A673 (cell line): ENCODE measurements at regions not wholly inside any gene's neighbourhood (a gene's known extent, or its start where the extent isn't known, plus 50 kb on each side); places are given as distances from the start of the nearest gene placed in this dataset.

Experiments
- BruUV-seq: library from RNA; stranded (reverse); fragments of 400-500 nt; replicated peaks from 2 replicates; lab custom pipeline; 2021; lab: Mats Ljungman, UMichigan
- CTCF ChIA-PET: fragments of 300-600 bp; sonication (Branson Sonifier 250); formaldehyde crosslinking; loops from one replicate; lab custom pipeline; 2022; ENCODE audit warnings: antibody characterized with exemption; lab: Charles Lee
- POLR2A ChIA-PET: fragments of 300-600 bp; sonication (Branson Sonifier 250); formaldehyde crosslinking; loops from one replicate; lab custom pipeline; 2022; ENCODE audit warnings: antibody characterized with exemption; ENCODE audit not compliant: low non-redundant PET; lab: Charles Lee
- DNase-seq: peaks from one replicate; pipeline ENCODE4 v3.0.0-alpha.2; 2015; ENCODE audit warnings: low spot score
- H3K27ac ChIP-seq: fragments of 200-600 bp; sonication (generic); 2 replicates; pipeline ENCODE4 v1.5.1; 2016; ENCODE audit warnings: mixed run types, low read depth, mild to moderate bottlenecking, mixed read lengths, antibody characterized with exemption, low read length; ENCODE audit not compliant: poor library complexity, severe bottlenecking
- H3K27me3 ChIP-seq: fragments of 200-600 bp; sonication (generic); replicated peaks from 2 replicates; pipeline ENCODE4 v1.6.1; 2017; ENCODE audit warnings: mixed run types, low read depth, mild to moderate bottlenecking, mixed read lengths, antibody characterized with exemption, low read length; ENCODE audit not compliant: insufficient read depth, poor library complexity
- H3K36me3 ChIP-seq: fragments of 200-600 bp; sonication (generic); 2 replicates; pipeline ENCODE4 v1.6.1; 2016; ENCODE audit warnings: mixed run types, mild to moderate bottlenecking, mixed read lengths, antibody characterized with exemption, low read length; ENCODE audit not compliant: insufficient read depth, poor library complexity, severe bottlenecking
- H3K4me1 ChIP-seq: fragments of 200-600 bp; sonication (generic); 2 replicates; pipeline ENCODE4 v1.6.1; 2017; ENCODE audit warnings: mixed run types, mild to moderate bottlenecking, mixed read lengths, antibody characterized with exemption, low read length; ENCODE audit not compliant: insufficient read depth, poor library complexity, severe bottlenecking
- H3K4me3 ChIP-seq: fragments of 200-600 bp; sonication (generic); 2 replicates; pipeline ENCODE4 v1.5.1; 2016; ENCODE audit warnings: low read depth, mixed run types, mild to moderate bottlenecking, mixed read lengths, low read length; ENCODE audit not compliant: poor library complexity, severe bottlenecking
- H3K9me3 ChIP-seq: fragments of 200-600 bp; sonication (generic); 2 replicates; pipeline ENCODE4 v1.6.1; 2016; ENCODE audit warnings: mixed run types, low read depth, mild to moderate bottlenecking, mixed read lengths, antibody characterized with exemption, low read length; ENCODE audit not compliant: poor library complexity, severe bottlenecking
- EZH2 ChIP-seq: fragments of 200-600 bp; sonication (generic); IDR thresholded peaks from 2 replicates; pipeline ENCODE4 v1.6.1; 2017; ENCODE audit warnings: borderline replicate concordance, low read depth, mild to moderate bottlenecking, mixed read lengths, antibody characterized with exemption, low read length; ENCODE audit not compliant: poor library complexity, severe bottlenecking
- intact Hi-C: fragments of 100-400 bp; cut with micrococcal nuclease; formaldehyde crosslinking; loops from one replicate; pipeline ENCODE4 v1.10.0; 2022; ENCODE audit not compliant: unreplicated experiment
- TF ChIP-seq, protein P1 (sequence below): fragments of 300-800, 200-600 bp; sonication (generic); conservative IDR thresholded peaks from 2 replicates; pipeline ENCODE4 v1.5.1; 2017; ENCODE audit warnings: low read depth, mild to moderate bottlenecking, antibody characterized with exemption, low read length, moderate library complexity, mixed read lengths

GRCh38 chr5:90017239-90017638, 392.3 kb downstream of the CETN3 start:
- TF ChIP-seq, protein P1, sequence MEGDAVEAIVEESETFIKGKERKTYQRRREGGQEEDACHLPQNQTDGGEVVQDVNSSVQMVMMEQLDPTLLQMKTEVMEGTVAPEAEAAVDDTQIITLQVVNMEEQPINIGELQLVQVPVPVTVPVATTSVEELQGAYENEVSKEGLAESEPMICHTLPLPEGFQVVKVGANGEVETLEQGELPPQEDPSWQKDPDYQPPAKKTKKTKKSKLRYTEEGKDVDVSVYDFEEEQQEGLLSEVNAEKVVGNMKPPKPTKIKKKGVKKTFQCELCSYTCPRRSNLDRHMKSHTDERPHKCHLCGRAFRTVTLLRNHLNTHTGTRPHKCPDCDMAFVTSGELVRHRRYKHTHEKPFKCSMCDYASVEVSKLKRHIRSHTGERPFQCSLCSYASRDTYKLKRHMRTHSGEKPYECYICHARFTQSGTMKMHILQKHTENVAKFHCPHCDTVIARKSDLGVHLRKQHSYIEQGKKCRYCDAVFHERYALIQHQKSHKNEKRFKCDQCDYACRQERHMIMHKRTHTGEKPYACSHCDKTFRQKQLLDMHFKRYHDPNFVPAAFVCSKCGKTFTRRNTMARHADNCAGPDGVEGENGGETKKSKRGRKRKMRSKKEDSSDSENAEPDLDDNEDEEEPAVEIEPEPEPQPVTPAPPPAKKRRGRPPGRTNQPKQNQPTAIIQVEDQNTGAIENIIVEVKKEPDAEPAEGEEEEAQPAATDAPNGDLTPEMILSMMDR = no peak
- no peak for TF ChIP-seq EZH2
- no TSS peak for BruUV-seq

DNA sequence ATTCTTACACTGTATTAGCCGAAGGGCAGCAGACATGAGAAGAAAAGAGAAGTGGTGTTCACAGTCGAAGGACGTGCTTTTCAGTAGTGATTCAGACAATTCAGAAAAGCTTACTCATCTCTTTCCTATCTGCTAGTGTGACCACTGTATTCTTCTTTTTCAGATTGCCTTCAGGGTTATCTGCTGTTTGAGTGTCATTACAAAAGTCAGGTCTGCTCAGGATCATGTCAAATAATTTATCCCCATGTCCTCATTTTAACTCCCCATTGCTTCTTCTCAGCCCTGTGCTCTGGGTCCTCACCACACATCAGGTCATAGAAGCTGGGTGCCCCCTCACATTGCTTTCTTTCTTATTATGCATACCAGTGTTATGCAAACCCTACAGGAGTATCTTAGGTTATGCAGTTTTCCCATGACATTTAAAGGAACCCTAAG, 394.0 kb downstream of the CETN3 start:
- POLR2A ChIA-PET = no interaction called here

More at GRCh38 chr5:90017239-90017638, 392.3 kb downstream of the CETN3 start:
- intact Hi-C loops = no loop called here
- H3K9me3 ChIP-seq = no peaks in the 10 kb centered on the region
- H3K36me3 ChIP-seq = no peaks in the 10 kb centered on the region
- ChIA-PET POLR2A (no interaction called here), CTCF (no interaction called here)
- H3K27ac ChIP-seq = no peak overlapping the region
- no peak overlapping the region for H3K4me3 ChIP-seq
- H3K4me1 ChIP-seq = peaks cover 7% of the 10 kb centered on the region
- H3K27me3 ChIP-seq = no peaks in the 10 kb centered on the region
- no peak for DNase-seq

DNA sequence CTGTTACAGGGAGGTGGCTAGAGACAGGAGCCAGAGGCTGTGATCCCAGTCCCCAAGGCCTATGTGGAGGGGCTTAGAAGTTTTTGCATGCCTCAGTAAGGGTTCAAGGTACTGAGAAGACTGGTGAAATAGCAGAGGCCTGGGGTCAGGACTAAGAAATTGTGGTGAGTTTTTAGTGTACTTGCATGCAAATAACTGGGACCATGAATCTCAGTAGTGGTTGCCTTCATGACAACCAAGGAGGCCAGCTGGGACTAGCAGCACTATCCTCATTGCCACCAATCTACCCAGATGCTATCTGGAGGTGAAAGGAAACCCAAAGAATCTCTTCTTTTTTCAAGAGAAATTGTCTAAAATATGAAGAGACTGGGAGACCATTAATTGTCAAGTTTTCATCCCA, 395.1 kb downstream of the CETN3 start:
- intact Hi-C loops = no loop called here
- ChIA-PET CTCF (no interaction called here), POLR2A (no interaction called here)
- Histone ChIP-seq H3K4me3 (no peak overlapping the region), H3K27ac (no peak overlapping the region), H3K36me3 (no peaks in the 10 kb centered on the region), H3K27me3 (no peaks in the 10 kb centered on the region), H3K4me1 (peaks cover 3% of the 10 kb centered on the region), H3K9me3 (no peaks in the 10 kb centered on the region)
- BruUV-seq = no TSS peak
- TF ChIP-seq, protein P1 = no peak
- no peak for TF ChIP-seq EZH2
- no peak for DNase-seq

More for the DNA sequence above, 394.0 kb downstream of the CETN3 start:
- no peaks in the 10 kb centered on the region for H3K9me3 ChIP-seq
- DNase-seq = no peak
- H3K27me3 ChIP-seq = no peaks in the 10 kb centered on the region
- no peak overlapping the region for H3K4me3 ChIP-seq
- H3K4me1 ChIP-seq = no peaks in the 10 kb centered on the region
- intact Hi-C loops = no loop called here
- no peak overlapping the region for H3K27ac ChIP-seq
- no peaks in the 10 kb centered on the region for H3K36me3 ChIP-seq
- no TSS peak for BruUV-seq
- CTCF ChIA-PET = no interaction called here
- TF ChIP-seq, protein P1 = no peak
- TF ChIP-seq EZH2 = no peak
